ENCODE measurements at regions not wholly inside any gene's neighbourhood (a gene's known extent, or its start where the extent isn't known, plus 50 kb on each side); places are given as distances from the start of the nearest gene placed in this dataset.

DNA sequence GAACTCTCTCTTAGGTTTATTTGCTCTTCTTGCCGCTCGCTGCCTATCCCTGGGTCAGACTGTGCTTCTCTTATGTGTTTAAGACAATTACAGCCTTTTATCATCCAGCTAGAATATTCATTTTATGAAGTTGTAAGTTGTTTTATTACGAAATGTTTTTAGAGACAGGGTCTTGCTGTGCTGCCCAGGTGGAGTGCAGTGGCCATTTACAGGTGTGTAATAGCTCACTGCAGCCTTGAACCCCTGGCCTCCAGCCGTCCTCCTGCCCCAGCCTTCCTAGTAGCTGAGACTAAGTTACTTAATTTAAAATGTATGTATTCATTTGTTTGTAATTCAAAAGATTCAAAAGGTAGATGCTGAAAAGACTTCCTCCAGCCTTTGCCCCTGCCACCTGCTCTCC is 99.0 kb upstream of the KIF26B start:
- TF ChIP-seq ZNF565 (CRISPR knock-in tag; conservative IDR thresholded peaks at IDR 0.05; ENCODE audit: low read depth) (no peak), BACH2 (CRISPR knock-in tag; IDR thresholded peaks at IDR 0.05; ENCODE audit: borderline replicate concordance) (no peak), CREB5 (CRISPR knock-in tag; IDR thresholded peaks at IDR 0.05; ENCODE audit: low read depth) (no peak), ZFP30 (CRISPR knock-in tag; IDR thresholded peaks at IDR 0.05) (no peak), ZC3H10 (CRISPR knock-in tag; IDR thresholded peaks at IDR 0.05) (no peak), TOX (CRISPR knock-in tag; IDR thresholded peaks at IDR 0.05; ENCODE audit: borderline replicate concordance) (no peak), ESRRG (CRISPR knock-in tag; IDR thresholded peaks at IDR 0.05) (no peak), ZNF8 (CRISPR knock-in tag; IDR thresholded peaks at IDR 0.05) (no peak), TCF4 (CRISPR knock-in tag; IDR thresholded peaks at IDR 0.05; ENCODE audit: borderline replicate concordance) (no peak), SNAI2 (CRISPR knock-in tag; IDR thresholded peaks at IDR 0.05) (no peak), ZFP3 (CRISPR knock-in tag; IDR thresholded peaks at IDR 0.05) (no peak), PPARA (CRISPR knock-in tag; IDR thresholded peaks at IDR 0.05; ENCODE audit: borderline replicate concordance) (no peak), GLIS3 (CRISPR knock-in tag; IDR thresholded peaks at IDR 0.05) (no peak), ZNF70 (CRISPR knock-in tag; IDR thresholded peaks at IDR 0.05) (no peak), OSR1 (CRISPR knock-in tag; IDR thresholded peaks at IDR 0.05) (no peak), TSHZ2 (CRISPR knock-in tag; IDR thresholded peaks at IDR 0.05) (no peak)
- TF ChIP-seq, protein P1, sequence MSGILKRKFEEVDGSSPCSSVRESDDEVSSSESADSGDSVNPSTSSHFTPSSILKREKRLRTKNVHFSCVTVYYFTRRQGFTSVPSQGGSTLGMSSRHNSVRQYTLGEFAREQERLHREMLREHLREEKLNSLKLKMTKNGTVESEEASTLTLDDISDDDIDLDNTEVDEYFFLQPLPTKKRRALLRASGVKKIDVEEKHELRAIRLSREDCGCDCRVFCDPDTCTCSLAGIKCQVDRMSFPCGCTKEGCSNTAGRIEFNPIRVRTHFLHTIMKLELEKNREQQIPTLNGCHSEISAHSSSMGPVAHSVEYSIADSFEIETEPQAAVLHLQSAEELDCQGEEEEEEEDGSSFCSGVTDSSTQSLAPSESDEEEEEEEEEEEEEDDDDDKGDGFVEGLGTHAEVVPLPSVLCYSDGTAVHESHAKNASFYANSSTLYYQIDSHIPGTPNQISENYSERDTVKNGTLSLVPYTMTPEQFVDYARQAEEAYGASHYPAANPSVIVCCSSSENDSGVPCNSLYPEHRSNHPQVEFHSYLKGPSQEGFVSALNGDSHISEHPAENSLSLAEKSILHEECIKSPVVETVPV (CRISPR knock-in tag; IDR thresholded peaks at IDR 0.05), result no peak
- TF ChIP-seq, protein P2, sequence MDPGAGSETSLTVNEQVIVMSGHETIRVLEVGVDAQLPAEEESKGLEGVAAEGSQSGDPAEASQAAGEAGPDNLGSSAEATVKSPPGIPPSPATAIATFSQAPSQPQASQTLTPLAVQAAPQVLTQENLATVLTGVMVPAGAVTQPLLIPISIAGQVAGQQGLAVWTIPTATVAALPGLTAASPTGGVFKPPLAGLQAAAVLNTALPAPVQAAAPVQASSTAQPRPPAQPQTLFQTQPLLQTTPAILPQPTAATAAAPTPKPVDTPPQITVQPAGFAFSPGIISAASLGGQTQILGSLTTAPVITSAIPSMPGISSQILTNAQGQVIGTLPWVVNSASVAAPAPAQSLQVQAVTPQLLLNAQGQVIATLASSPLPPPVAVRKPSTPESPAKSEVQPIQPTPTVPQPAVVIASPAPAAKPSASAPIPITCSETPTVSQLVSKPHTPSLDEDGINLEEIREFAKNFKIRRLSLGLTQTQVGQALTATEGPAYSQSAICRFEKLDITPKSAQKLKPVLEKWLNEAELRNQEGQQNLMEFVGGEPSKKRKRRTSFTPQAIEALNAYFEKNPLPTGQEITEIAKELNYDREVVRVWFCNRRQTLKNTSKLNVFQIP (CRISPR knock-in tag; IDR thresholded peaks at IDR 0.05; ENCODE audit: borderline replicate concordance, low read depth), result no peak
- no peak for ATAC-seq

- ATAC-seq, result no peak
- TF ChIP-seq, protein P2 (CRISPR knock-in tag; IDR thresholded peaks at IDR 0.05; ENCODE audit: borderline replicate concordance, low read depth), result no peak
- no peak for TF ChIP-seq ISL1 (CRISPR knock-in tag; IDR thresholded peaks at IDR 0.05)
- no peak for TF ChIP-seq PPARA (CRISPR knock-in tag; IDR thresholded peaks at IDR 0.05; ENCODE audit: borderline replicate concordance)
- TF ChIP-seq TCF4 (CRISPR knock-in tag; IDR thresholded peaks at IDR 0.05; ENCODE audit: borderline replicate concordance), result no peak
- TF ChIP-seq ESRRG (CRISPR knock-in tag; IDR thresholded peaks at IDR 0.05), result no peak
- TF ChIP-seq BACH2 (CRISPR knock-in tag; IDR thresholded peaks at IDR 0.05; ENCODE audit: borderline replicate concordance), result no peak
- no peak for TF ChIP-seq SNAI2 (CRISPR knock-in tag; IDR thresholded peaks at IDR 0.05)
- no peak for TF ChIP-seq ZC3H10 (CRISPR knock-in tag; IDR thresholded peaks at IDR 0.05)
- TF ChIP-seq, protein P1 (CRISPR knock-in tag; IDR thresholded peaks at IDR 0.05), result no peak
- TF ChIP-seq PATZ1 (CRISPR knock-in tag; IDR thresholded peaks at IDR 0.05; ENCODE audit: borderline replicate concordance), result no peak
- no peak for TF ChIP-seq ZFP30 (CRISPR knock-in tag; IDR thresholded peaks at IDR 0.05)
- TF ChIP-seq ZFP3 (CRISPR knock-in tag; IDR thresholded peaks at IDR 0.05), result no peak
- no peak for TF ChIP-seq ARNTL (CRISPR knock-in tag; IDR thresholded peaks at IDR 0.05; ENCODE audit: borderline replicate concordance, low read depth)
- TF ChIP-seq RARB (CRISPR knock-in tag; IDR thresholded peaks at IDR 0.05), result no peak
- no peak for TF ChIP-seq CREB5 (CRISPR knock-in tag; IDR thresholded peaks at IDR 0.05; ENCODE audit: low read depth)
- TF ChIP-seq CSDC2 (CRISPR knock-in tag; IDR thresholded peaks at IDR 0.05), result no peak
Observed at GRCh38 chr1:245054507-245055270, 100.1 kb upstream of the KIF26B start.

Measured in SK-N-SH treated with all-trans-retinoic acid at 6 μM for 48 hours (cell line).